ENCODE measurements at regions not wholly inside any gene's neighbourhood (a gene's known extent, or its start where the extent isn't known, plus 50 kb on each side); places are given as distances from the start of the nearest gene placed in this dataset.
"Not testable (repeated sequence)": the region's sequence is repeated elsewhere in the genome, so short reads cannot be mapped to it uniquely, and the experiment has no call there.

DNA sequence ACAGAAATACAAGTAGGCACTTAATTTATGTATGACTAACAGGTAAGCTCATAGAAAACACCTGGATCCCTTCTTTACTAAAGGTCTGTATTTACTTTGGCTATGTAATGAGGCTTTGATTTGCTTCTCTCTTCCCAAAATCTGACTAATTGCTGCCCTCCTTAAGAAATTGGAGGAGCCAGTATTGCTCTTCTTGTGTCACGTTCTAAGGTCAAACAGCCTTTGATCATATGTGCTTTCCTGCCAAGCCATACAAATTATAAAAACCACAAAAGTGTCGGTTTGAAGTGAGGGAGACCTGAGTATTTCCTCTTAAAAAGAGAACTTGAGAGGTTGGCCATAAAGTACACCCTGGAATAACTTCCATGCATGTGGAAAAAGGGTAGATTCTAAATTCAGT, 112.1 kb upstream of the MB21D2 start:
- H3K4me3 ChIP-seq (ENCODE audit: low read length), result no peak overlapping the region
- no peak for TF ChIP-seq CTCF (conservative IDR thresholded peaks at IDR 0.05; ENCODE audit: low read depth, low read length)
- no peak for DNase-seq (ENCODE audit: low read depth)

GRCh38 chr3:193030276-193030675, 112.6 kb upstream of the MB21D2 start:
- no peak overlapping the region for H3K4me3 ChIP-seq (ENCODE audit: low read length)
- no peak for DNase-seq (ENCODE audit: low read depth)
- no peak for TF ChIP-seq CTCF (conservative IDR thresholded peaks at IDR 0.05; ENCODE audit: low read depth, low read length)

GRCh38 chr3:193031911-193032310, 114.3 kb upstream of the MB21D2 start:
- H3K4me3 ChIP-seq (ENCODE audit: low read length), result no peak overlapping the region
- TF ChIP-seq CTCF (conservative IDR thresholded peaks at IDR 0.05; ENCODE audit: low read depth, low read length), result no peak
- DNase-seq (ENCODE audit: low read depth), result no peak

- TF ChIP-seq CTCF (conservative IDR thresholded peaks at IDR 0.05; ENCODE audit: low read depth, low read length), result no peak
- no peak overlapping the region for H3K4me3 ChIP-seq (ENCODE audit: low read length)
- no peak for DNase-seq (ENCODE audit: low read depth)
These were observed 115.6 kb upstream of the MB21D2 start for GRCh38 chr3:193033226-193033780.

DNA sequence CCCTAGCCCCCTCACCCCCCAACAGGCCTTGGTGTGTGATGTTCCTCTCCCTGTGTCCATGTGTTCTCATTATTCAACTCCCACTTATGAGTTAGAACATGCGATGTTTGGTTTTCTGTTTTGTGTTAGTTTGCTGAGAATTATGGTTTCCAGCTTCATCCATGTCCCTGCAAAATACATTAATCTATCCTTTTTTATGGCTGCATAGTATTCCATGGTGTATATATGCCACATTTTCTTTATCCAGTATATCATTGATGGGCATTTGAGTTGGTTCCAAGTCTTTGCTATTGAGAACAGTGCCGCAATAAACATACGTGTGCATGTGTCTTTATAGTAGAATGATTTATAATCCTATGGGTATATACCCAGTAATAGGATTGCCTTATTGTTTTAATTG, 120.2 kb upstream of the MB21D2 start:
- H3K4me3 ChIP-seq (ENCODE audit: low read length); DNase-seq (ENCODE audit: low read depth): not testable (repeated sequence)

GRCh38 chr3:193039058-193039457, 121.4 kb upstream of the MB21D2 start:
- no peak overlapping the region for H3K4me3 ChIP-seq (ENCODE audit: low read length)
- no peak for TF ChIP-seq CTCF (conservative IDR thresholded peaks at IDR 0.05; ENCODE audit: low read depth, low read length)
- no peak for DNase-seq (ENCODE audit: low read depth)

DNA sequence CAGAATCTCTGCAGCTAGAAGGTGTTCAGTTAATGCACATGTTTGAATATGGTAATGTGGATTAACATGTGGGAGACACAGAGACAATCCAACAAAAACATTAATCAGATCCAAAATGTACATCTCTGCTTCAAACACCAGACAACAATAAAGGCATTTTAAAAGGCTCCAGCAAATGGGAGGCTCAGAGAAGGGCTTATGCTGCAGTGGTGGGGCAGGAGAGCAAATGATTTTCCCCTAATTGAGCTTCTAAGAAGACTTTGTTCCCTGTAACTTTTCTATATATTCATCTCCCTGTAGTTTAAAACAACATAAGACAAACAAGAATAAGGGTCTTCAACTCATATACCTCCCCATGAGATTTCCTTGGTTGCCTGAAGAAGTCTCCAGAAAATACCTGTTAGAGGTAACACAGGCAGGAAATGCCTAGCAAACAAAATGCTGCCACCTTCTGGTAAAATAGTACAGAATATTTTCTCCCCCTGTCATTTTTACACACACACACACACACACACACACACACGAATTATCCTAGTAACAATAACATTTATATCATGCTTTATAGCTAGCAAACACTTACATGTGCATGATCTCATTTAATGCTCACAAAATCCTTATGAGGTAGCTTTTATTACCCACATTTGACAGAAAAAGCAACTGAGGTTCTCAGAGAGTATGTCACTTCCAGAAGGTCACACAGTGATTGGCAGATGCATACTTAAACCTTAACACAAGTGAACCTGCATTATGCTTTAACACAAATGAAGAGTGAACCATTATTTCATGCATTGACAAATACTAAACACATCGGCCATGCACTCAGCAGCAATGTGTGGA, 123.4 kb upstream of the MB21D2 start:
- TF ChIP-seq CTCF (conservative IDR thresholded peaks at IDR 0.05; ENCODE audit: low read depth, low read length), result peak; percentile 53

More for the DNA sequence above, 123.4 kb upstream of the MB21D2 start:
- H3K4me3 ChIP-seq (ENCODE audit: low read length), result no peak overlapping the region
- no peak for DNase-seq (ENCODE audit: low read depth)
